C4-2B (cell line): ENCODE measurements at regions not wholly inside any gene's neighbourhood (a gene's known extent, or its start where the extent isn't known, plus 50 kb on each side); places are given as distances from the start of the nearest gene placed in this dataset.

Source experiments
- ZFX ChIP-seq: fragments of 450-650 bp; IDR thresholded peaks from 2 replicates; pipeline ENCODE4 v1.6.1; 2017
- TF ChIP-seq, protein P1 (sequence below): fragments of 450-650 bp; conservative IDR thresholded peaks from 2 replicates; pipeline ENCODE4 v1.5.1; 2017; ENCODE audit warnings: mild to moderate bottlenecking

DNA sequence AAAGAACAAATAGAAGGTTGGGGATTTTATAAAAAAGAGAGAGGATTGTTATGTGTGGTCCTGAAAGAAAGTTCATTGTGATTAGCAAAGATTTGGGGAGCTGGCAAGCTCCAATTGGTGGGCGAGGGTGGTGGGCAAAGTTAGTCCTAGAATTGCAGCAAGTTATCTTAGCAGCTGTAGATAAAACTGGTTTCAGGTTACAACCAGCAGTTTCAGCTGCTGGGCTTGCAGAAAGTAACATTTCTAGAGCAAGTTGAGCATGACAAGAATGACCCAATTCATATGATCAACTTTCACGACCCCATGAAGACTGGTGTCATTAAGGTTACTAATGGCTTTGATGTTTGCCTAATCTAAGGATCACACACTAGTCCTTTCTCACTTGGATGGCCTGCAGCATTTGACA lies 177.9 kb upstream of the NUDT4 start:
- TF ChIP-seq, protein P1, sequence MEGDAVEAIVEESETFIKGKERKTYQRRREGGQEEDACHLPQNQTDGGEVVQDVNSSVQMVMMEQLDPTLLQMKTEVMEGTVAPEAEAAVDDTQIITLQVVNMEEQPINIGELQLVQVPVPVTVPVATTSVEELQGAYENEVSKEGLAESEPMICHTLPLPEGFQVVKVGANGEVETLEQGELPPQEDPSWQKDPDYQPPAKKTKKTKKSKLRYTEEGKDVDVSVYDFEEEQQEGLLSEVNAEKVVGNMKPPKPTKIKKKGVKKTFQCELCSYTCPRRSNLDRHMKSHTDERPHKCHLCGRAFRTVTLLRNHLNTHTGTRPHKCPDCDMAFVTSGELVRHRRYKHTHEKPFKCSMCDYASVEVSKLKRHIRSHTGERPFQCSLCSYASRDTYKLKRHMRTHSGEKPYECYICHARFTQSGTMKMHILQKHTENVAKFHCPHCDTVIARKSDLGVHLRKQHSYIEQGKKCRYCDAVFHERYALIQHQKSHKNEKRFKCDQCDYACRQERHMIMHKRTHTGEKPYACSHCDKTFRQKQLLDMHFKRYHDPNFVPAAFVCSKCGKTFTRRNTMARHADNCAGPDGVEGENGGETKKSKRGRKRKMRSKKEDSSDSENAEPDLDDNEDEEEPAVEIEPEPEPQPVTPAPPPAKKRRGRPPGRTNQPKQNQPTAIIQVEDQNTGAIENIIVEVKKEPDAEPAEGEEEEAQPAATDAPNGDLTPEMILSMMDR = no peak
- no peak for TF ChIP-seq ZFX
